Neural cell (in vitro differentiated cells): ENCODE measurements at regions not wholly inside any gene's neighbourhood (a gene's known extent, or its start where the extent isn't known, plus 50 kb on each side); places are given as distances from the start of the nearest gene placed in this dataset.

Source experiments
- EP300 ChIP-seq: fragments of 450-650 bp; conservative IDR thresholded peaks from 2 replicates; pipeline ENCODE4 v1.6.1; 2014; ENCODE audit warnings: antibody characterized with exemption, mild to moderate bottlenecking, moderate library complexity; ENCODE audit not compliant: poor library complexity, severe bottlenecking
- POLR2AphosphoS5 ChIP-seq: IDR thresholded peaks from 2 replicates; pipeline ENCODE4 v1.6.1; 2012
- TF ChIP-seq, protein P1 (sequence below): fragments of 450-650 bp; IDR thresholded peaks from 2 replicates; pipeline ENCODE4 v1.5.1; 2014; ENCODE audit warnings: antibody characterized with exemption, mild to moderate bottlenecking, moderate library complexity; ENCODE audit not compliant: poor library complexity, severe bottlenecking
- TF ChIP-seq, protein P2 (sequence below): IDR thresholded peaks from 2 replicates; pipeline ENCODE4 v1.6.1; 2012; ENCODE audit warnings: borderline replicate concordance

DNA sequence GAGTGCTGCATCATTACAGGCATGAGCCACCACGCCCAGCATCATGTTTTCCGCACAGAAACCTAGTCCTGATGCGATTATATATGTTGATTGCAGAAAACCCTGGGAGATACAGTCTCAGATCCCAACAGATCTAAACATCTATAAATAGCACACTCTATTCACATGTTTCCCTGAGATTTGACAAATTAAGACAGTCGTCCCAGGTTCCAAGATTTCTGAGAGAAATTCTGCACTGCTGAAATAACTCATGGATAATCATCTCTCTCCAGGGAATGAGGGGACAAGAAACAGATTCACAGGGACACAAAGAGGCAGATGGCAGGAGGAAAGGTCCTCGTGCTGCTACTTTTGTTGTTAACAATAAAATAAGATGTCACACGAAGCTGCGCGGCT lies 393.1 kb upstream of the CELF2 start:
- peak; percentile 39 for TF ChIP-seq POLR2AphosphoS5
- peak; percentile 16 for TF ChIP-seq EP300
- TF ChIP-seq, protein P1, sequence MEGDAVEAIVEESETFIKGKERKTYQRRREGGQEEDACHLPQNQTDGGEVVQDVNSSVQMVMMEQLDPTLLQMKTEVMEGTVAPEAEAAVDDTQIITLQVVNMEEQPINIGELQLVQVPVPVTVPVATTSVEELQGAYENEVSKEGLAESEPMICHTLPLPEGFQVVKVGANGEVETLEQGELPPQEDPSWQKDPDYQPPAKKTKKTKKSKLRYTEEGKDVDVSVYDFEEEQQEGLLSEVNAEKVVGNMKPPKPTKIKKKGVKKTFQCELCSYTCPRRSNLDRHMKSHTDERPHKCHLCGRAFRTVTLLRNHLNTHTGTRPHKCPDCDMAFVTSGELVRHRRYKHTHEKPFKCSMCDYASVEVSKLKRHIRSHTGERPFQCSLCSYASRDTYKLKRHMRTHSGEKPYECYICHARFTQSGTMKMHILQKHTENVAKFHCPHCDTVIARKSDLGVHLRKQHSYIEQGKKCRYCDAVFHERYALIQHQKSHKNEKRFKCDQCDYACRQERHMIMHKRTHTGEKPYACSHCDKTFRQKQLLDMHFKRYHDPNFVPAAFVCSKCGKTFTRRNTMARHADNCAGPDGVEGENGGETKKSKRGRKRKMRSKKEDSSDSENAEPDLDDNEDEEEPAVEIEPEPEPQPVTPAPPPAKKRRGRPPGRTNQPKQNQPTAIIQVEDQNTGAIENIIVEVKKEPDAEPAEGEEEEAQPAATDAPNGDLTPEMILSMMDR: no peak
- TF ChIP-seq, protein P2, sequence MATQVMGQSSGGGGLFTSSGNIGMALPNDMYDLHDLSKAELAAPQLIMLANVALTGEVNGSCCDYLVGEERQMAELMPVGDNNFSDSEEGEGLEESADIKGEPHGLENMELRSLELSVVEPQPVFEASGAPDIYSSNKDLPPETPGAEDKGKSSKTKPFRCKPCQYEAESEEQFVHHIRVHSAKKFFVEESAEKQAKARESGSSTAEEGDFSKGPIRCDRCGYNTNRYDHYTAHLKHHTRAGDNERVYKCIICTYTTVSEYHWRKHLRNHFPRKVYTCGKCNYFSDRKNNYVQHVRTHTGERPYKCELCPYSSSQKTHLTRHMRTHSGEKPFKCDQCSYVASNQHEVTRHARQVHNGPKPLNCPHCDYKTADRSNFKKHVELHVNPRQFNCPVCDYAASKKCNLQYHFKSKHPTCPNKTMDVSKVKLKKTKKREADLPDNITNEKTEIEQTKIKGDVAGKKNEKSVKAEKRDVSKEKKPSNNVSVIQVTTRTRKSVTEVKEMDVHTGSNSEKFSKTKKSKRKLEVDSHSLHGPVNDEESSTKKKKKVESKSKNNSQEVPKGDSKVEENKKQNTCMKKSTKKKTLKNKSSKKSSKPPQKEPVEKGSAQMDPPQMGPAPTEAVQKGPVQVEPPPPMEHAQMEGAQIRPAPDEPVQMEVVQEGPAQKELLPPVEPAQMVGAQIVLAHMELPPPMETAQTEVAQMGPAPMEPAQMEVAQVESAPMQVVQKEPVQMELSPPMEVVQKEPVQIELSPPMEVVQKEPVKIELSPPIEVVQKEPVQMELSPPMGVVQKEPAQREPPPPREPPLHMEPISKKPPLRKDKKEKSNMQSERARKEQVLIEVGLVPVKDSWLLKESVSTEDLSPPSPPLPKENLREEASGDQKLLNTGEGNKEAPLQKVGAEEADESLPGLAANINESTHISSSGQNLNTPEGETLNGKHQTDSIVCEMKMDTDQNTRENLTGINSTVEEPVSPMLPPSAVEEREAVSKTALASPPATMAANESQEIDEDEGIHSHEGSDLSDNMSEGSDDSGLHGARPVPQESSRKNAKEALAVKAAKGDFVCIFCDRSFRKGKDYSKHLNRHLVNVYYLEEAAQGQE: peak; percentile 59
